HFFc6 (cell line): ENCODE measurements at regions not wholly inside any gene's neighbourhood (a gene's known extent, or its start where the extent isn't known, plus 50 kb on each side); places are given as distances from the start of the nearest gene placed in this dataset.

Experiments used
- DNase-seq: peaks from one replicate; pipeline ENCODE4 v3.0.0-alpha.2; 2018
- H3K27ac Mint-ChIP-seq: 2 replicates; pipeline ENCODE4 v1.8.0; 2020; ENCODE audit warnings: mild to moderate bottlenecking, mixed read lengths
- H3K27me3 Mint-ChIP-seq: 2 replicates; pipeline ENCODE4 v1.8.0; 2021; ENCODE audit warnings: mild to moderate bottlenecking, moderate library complexity, mixed read lengths; ENCODE audit not compliant: insufficient read depth
- H3K36me3 Mint-ChIP-seq: 2 replicates; pipeline ENCODE4 v1.8.0; 2021; ENCODE audit warnings: low read depth, mixed read lengths
- H3K4me1 Mint-ChIP-seq: 2 replicates; pipeline ENCODE4 v1.8.0; 2020; ENCODE audit warnings: low read depth, mixed read lengths
- H3K4me3 Mint-ChIP-seq: 2 replicates; pipeline ENCODE4 v1.8.0; 2020; ENCODE audit warnings: mild to moderate bottlenecking, moderate library complexity, mixed read lengths
- H3K9me3 Mint-ChIP-seq: 2 replicates; pipeline ENCODE4 v1.8.0; 2020; ENCODE audit warnings: mild to moderate bottlenecking, mixed read lengths
- TF ChIP-seq, protein P1 (sequence below): fragments of 200-600 bp; sonication (generic); IDR thresholded peaks from 2 replicates; pipeline ENCODE4 v1.5.0; 2021; ENCODE audit warnings: antibody characterized with exemption, mild to moderate bottlenecking

- H3K27ac Mint-ChIP-seq = no peak overlapping the region
- no peak overlapping the region for H3K4me3 Mint-ChIP-seq
- no peak for DNase-seq
- peaks cover 8% of the 10 kb centered on the region for H3K27me3 Mint-ChIP-seq
- H3K4me1 Mint-ChIP-seq = peaks cover 26% of the 10 kb centered on the region
- no peaks in the 10 kb centered on the region for H3K36me3 Mint-ChIP-seq
- TF ChIP-seq, protein P1, sequence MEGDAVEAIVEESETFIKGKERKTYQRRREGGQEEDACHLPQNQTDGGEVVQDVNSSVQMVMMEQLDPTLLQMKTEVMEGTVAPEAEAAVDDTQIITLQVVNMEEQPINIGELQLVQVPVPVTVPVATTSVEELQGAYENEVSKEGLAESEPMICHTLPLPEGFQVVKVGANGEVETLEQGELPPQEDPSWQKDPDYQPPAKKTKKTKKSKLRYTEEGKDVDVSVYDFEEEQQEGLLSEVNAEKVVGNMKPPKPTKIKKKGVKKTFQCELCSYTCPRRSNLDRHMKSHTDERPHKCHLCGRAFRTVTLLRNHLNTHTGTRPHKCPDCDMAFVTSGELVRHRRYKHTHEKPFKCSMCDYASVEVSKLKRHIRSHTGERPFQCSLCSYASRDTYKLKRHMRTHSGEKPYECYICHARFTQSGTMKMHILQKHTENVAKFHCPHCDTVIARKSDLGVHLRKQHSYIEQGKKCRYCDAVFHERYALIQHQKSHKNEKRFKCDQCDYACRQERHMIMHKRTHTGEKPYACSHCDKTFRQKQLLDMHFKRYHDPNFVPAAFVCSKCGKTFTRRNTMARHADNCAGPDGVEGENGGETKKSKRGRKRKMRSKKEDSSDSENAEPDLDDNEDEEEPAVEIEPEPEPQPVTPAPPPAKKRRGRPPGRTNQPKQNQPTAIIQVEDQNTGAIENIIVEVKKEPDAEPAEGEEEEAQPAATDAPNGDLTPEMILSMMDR = no peak
- no peaks in the 10 kb centered on the region for H3K9me3 Mint-ChIP-seq
These were observed 93.3 kb upstream of the CCDC54 start for GRCh38 chr3:107283948-107284347.

DNA sequence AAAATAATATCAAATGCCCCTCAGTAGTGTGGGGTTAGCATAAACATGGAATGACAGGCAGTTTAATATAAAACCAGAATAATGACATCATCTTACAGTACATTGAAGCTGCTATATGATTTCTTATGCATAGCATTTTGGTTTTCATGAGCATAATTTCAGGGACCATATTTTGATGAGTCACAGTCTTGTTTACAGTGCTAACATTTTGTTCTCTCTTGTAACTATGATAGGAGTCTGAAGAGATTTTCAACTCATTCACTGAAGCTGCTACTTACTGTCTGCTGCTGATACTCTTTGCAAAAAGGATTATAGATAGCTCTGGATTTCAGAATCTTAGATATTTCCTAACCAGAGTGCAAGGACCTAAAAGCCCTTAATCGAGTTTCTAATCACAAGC is 92.6 kb upstream of the CCDC54 start:
- H3K9me3 Mint-ChIP-seq = no peaks in the 10 kb centered on the region
- peak overlapping the region; percentile 83 for H3K27ac Mint-ChIP-seq
- H3K4me3 Mint-ChIP-seq = no peak overlapping the region
- TF ChIP-seq, protein P1 = no peak
- H3K4me1 Mint-ChIP-seq = peaks cover 26% of the 10 kb centered on the region
- no peaks in the 10 kb centered on the region for H3K36me3 Mint-ChIP-seq
- peaks cover 8% of the 10 kb centered on the region for H3K27me3 Mint-ChIP-seq
- peak; percentile 20 for DNase-seq

GRCh38 chr3:107285197-107285596 is 92.0 kb upstream of the CCDC54 start:
- H3K4me3 Mint-ChIP-seq = peak overlapping the region; percentile 18; the same call in 1 of the 2 replicates
- peak; percentile 28 for DNase-seq
- peak overlapping the region; percentile 83 for H3K27ac Mint-ChIP-seq
- no peaks in the 10 kb centered on the region for H3K9me3 Mint-ChIP-seq
- no peaks in the 10 kb centered on the region for H3K36me3 Mint-ChIP-seq
- H3K4me1 Mint-ChIP-seq = peaks cover 26% of the 10 kb centered on the region
- H3K27me3 Mint-ChIP-seq = peaks cover 7% of the 10 kb centered on the region
- TF ChIP-seq, protein P1 = no peak

- no peak overlapping the region for H3K27ac Mint-ChIP-seq
- H3K4me3 Mint-ChIP-seq = no peak overlapping the region
- TF ChIP-seq, protein P1 = no peak
- H3K27me3 Mint-ChIP-seq = peaks cover 4% of the 10 kb centered on the region
- H3K9me3 Mint-ChIP-seq = no peaks in the 10 kb centered on the region
- H3K36me3 Mint-ChIP-seq = peaks cover 4% of the 10 kb centered on the region; the same call in 1 of the 2 replicates
- no peak for DNase-seq
- H3K4me1 Mint-ChIP-seq = peaks cover 20% of the 10 kb centered on the region
These were observed 87.9 kb upstream of the CCDC54 start for GRCh38 chr3:107289354-107289753.

DNA sequence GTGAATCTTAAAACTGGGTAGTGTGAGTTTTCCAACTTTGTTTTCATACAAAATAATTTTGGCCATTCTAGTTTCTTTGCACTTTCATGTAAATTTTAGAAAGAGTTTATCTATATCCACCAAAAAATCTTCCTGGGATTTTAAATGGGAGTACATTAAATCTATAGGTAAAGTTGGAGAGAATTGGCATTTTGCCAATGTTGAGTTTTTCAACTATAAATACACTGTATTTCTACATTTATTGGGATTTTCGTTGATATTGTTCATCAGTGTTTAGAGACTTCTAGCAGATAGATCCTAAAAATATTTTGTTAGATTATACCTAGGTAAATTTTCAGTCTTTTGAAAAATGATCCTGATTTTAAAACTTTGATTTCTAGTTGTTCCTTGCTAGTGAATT is 83.1 kb upstream of the CCDC54 start:
- DNase-seq = no peak
- Mint-ChIP-seq H3K4me3 (no peak overlapping the region), H3K36me3 (peaks cover 13% of the 10 kb centered on the region), H3K27me3 (peaks cover 2% of the 10 kb centered on the region), H3K9me3 (peaks cover 19% of the 10 kb centered on the region), H3K4me1 (no peaks in the 10 kb centered on the region), H3K27ac (no peak overlapping the region)
- TF ChIP-seq, protein P1 = no peak

GRCh38 chr3:107297597-107297996 is 79.6 kb upstream of the CCDC54 start:
- no peaks in the 10 kb centered on the region for H3K4me1 Mint-ChIP-seq
- H3K9me3 Mint-ChIP-seq = peaks cover 19% of the 10 kb centered on the region
- H3K27me3 Mint-ChIP-seq = peaks cover 4% of the 10 kb centered on the region
- H3K4me3 Mint-ChIP-seq = no peak overlapping the region
- peaks cover 13% of the 10 kb centered on the region for H3K36me3 Mint-ChIP-seq
- DNase-seq = no peak
- H3K27ac Mint-ChIP-seq = no peak overlapping the region
- TF ChIP-seq, protein P1 = no peak
